Activated T-helper 1 cell treated with anti-CD3 and anti-CD28 coated beads, Interleukin-12 subunit alpha, Interleukin-12 subunit beta, Interleukin-2, Interleukin-4 antibody, amounts not matched to agents 30 ng/mL and 10 ng/mL and 1 ng/mL, durations not matched to agents 14 hours and 24 hours and 36 hours (primary cell): ENCODE measurements at regions not wholly inside any gene's neighbourhood (a gene's known extent, or its start where the extent isn't known, plus 50 kb on each side); places are given as distances from the start of the nearest gene placed in this dataset.

Source experiments
- DNase-seq: peaks from one replicate; pipeline ENCODE4 v3.0.0; 2021; ENCODE audit warnings: low spot score
- H3K27ac Mint-ChIP-seq: one replicate; pipeline ENCODE4 v1.8.0; 2021; ENCODE audit warnings: mild to moderate bottlenecking, mixed read lengths
- H3K27me3 Mint-ChIP-seq: one replicate; pipeline ENCODE4 v1.8.0; 2022; ENCODE audit warnings: mild to moderate bottlenecking, moderate library complexity, mixed read lengths; ENCODE audit not compliant: insufficient read depth
- H3K36me3 Mint-ChIP-seq: one replicate; pipeline ENCODE4 v1.8.0; 2021; ENCODE audit warnings: low read depth, mixed read lengths
- H3K4me1 Mint-ChIP-seq: one replicate; pipeline ENCODE4 v1.8.0; 2021; ENCODE audit warnings: low read depth, mixed read lengths
- H3K4me3 Mint-ChIP-seq: one replicate; pipeline ENCODE4 v1.8.0; 2021; ENCODE audit warnings: mild to moderate bottlenecking, moderate library complexity, mixed read lengths
- H3K9me3 Mint-ChIP-seq: one replicate; pipeline ENCODE4 v1.8.0; 2021; ENCODE audit warnings: mixed read lengths
- intact Hi-C: fragments of 100-400 bp; cut with micrococcal nuclease; formaldehyde crosslinking; loops from one replicate; pipeline ENCODE4 v1.15.1; 2024

- H3K27me3 Mint-ChIP-seq: peaks cover 6% of the 10 kb centered on the region
- H3K9me3 Mint-ChIP-seq: no peaks in the 10 kb centered on the region
- H3K27ac Mint-ChIP-seq: no peak overlapping the region
- intact Hi-C loops: no loop called here
- H3K4me1 Mint-ChIP-seq: no peaks in the 10 kb centered on the region
- no peaks in the 10 kb centered on the region for H3K36me3 Mint-ChIP-seq
- DNase-seq: no peak
- no peak overlapping the region for H3K4me3 Mint-ChIP-seq
Measured at GRCh38 chr2:106041150-106041549, 153.0 kb downstream of the UXS1 start.

GRCh38 chr2:106039634-106040315 lies 154.3 kb downstream of the UXS1 start:
- H3K36me3 Mint-ChIP-seq: no peaks in the 10 kb centered on the region
- peaks cover 6% of the 10 kb centered on the region for H3K27me3 Mint-ChIP-seq
- no peak overlapping the region for H3K27ac Mint-ChIP-seq
- no peaks in the 10 kb centered on the region for H3K4me1 Mint-ChIP-seq
- intact Hi-C loops: no loop called here
- H3K9me3 Mint-ChIP-seq: no peaks in the 10 kb centered on the region
- DNase-seq: no peak
- no peak overlapping the region for H3K4me3 Mint-ChIP-seq

GRCh38 chr2:106038601-106039375 lies 155.3 kb downstream of the UXS1 start:
- Mint-ChIP-seq H3K4me1 (no peaks in the 10 kb centered on the region), H3K4me3 (no peak overlapping the region), H3K9me3 (no peaks in the 10 kb centered on the region), H3K27me3 (peaks cover 6% of the 10 kb centered on the region), H3K36me3 (no peaks in the 10 kb centered on the region), H3K27ac (no peak overlapping the region)
- DNase-seq: no peak
- intact Hi-C loops: no loop called here

- H3K4me3 Mint-ChIP-seq: no peak overlapping the region
- intact Hi-C loops: no loop called here
- H3K27ac Mint-ChIP-seq: no peak overlapping the region
- no peaks in the 10 kb centered on the region for H3K36me3 Mint-ChIP-seq
- H3K27me3 Mint-ChIP-seq: peaks cover 6% of the 10 kb centered on the region
- no peaks in the 10 kb centered on the region for H3K9me3 Mint-ChIP-seq
- DNase-seq: no peak
- H3K4me1 Mint-ChIP-seq: no peaks in the 10 kb centered on the region
Measured at GRCh38 chr2:106037932-106038331, 156.2 kb downstream of the UXS1 start.

GRCh38 chr2:106037262-106037661 lies 156.8 kb downstream of the UXS1 start:
- Mint-ChIP-seq H3K27ac (no peak overlapping the region), H3K4me3 (no peak overlapping the region), H3K9me3 (no peaks in the 10 kb centered on the region), H3K27me3 (peaks cover 6% of the 10 kb centered on the region), H3K4me1 (no peaks in the 10 kb centered on the region), H3K36me3 (no peaks in the 10 kb centered on the region)
- intact Hi-C loops: no loop called here
- no peak for DNase-seq

GRCh38 chr2:106034325-106034724 lies 159.8 kb downstream of the UXS1 start:
- H3K27ac Mint-ChIP-seq: no peak overlapping the region
- H3K4me1 Mint-ChIP-seq: no peaks in the 10 kb centered on the region
- no peak overlapping the region for H3K4me3 Mint-ChIP-seq
- no peaks in the 10 kb centered on the region for H3K36me3 Mint-ChIP-seq
- intact Hi-C loops: loop anchor here (5.0 kb wide), 1 partner anchor 53 kb away; no protein-coding TSS in a partner anchor
- DNase-seq: no peak
- no peaks in the 10 kb centered on the region for H3K9me3 Mint-ChIP-seq
- H3K27me3 Mint-ChIP-seq: peaks cover 6% of the 10 kb centered on the region

- Mint-ChIP-seq H3K36me3 (peaks cover 2% of the 10 kb centered on the region), H3K27me3 (peaks cover 4% of the 10 kb centered on the region), H3K27ac (no peak overlapping the region), H3K4me1 (peaks cover 7% of the 10 kb centered on the region), H3K9me3 (peaks cover 3% of the 10 kb centered on the region), H3K4me3 (no peak overlapping the region)
- DNase-seq: no peak
- intact Hi-C loops: loop anchor here (5.0 kb wide), 1 partner anchor 55 kb away; no protein-coding TSS in a partner anchor
Measured at GRCh38 chr2:106032676-106033075, 161.4 kb downstream of the UXS1 start.

GRCh38 chr2:106030287-106031268 lies 163.5 kb downstream of the UXS1 start:
- no peak overlapping the region for H3K4me3 Mint-ChIP-seq
- DNase-seq: no peak
- peaks cover 3% of the 10 kb centered on the region for H3K9me3 Mint-ChIP-seq
- intact Hi-C loops: loop anchor here (5.0 kb wide), 1 partner anchor 57 kb away; no protein-coding TSS in a partner anchor
- peaks cover 2% of the 10 kb centered on the region for H3K36me3 Mint-ChIP-seq
- no peak overlapping the region for H3K27ac Mint-ChIP-seq
- H3K4me1 Mint-ChIP-seq: peaks cover 7% of the 10 kb centered on the region
- H3K27me3 Mint-ChIP-seq: no peaks in the 10 kb centered on the region

GRCh38 chr2:106028192-106028591 lies 165.9 kb downstream of the UXS1 start:
- peaks cover 2% of the 10 kb centered on the region for H3K36me3 Mint-ChIP-seq
- peaks cover 7% of the 10 kb centered on the region for H3K4me1 Mint-ChIP-seq
- H3K4me3 Mint-ChIP-seq: no peak overlapping the region
- DNase-seq: no peak
- intact Hi-C loops: no loop called here
- no peak overlapping the region for H3K27ac Mint-ChIP-seq
- peaks cover 1% of the 10 kb centered on the region for H3K27me3 Mint-ChIP-seq
- peaks cover 3% of the 10 kb centered on the region for H3K9me3 Mint-ChIP-seq

GRCh38 chr2:106026271-106027190 lies 167.6 kb downstream of the UXS1 start:
- Mint-ChIP-seq H3K9me3 (peaks cover 3% of the 10 kb centered on the region), H3K27ac (no peak overlapping the region), H3K36me3 (peaks cover 2% of the 10 kb centered on the region), H3K4me3 (no peak overlapping the region), H3K4me1 (peaks cover 7% of the 10 kb centered on the region), H3K27me3 (peaks cover 1% of the 10 kb centered on the region)
- intact Hi-C loops: no loop called here
- DNase-seq: no peak

- Mint-ChIP-seq H3K27me3 (peaks cover 1% of the 10 kb centered on the region), H3K4me1 (peaks cover 7% of the 10 kb centered on the region), H3K36me3 (peaks cover 2% of the 10 kb centered on the region), H3K27ac (no peak overlapping the region), H3K9me3 (peaks cover 3% of the 10 kb centered on the region), H3K4me3 (no peak overlapping the region)
- DNase-seq: no peak
- intact Hi-C loops: no loop called here
Measured at GRCh38 chr2:106025796-106026195, 168.3 kb downstream of the UXS1 start.

- peaks cover 7% of the 10 kb centered on the region for H3K4me1 Mint-ChIP-seq
- no peak overlapping the region for H3K4me3 Mint-ChIP-seq
- intact Hi-C loops: no loop called here
- no peak overlapping the region for H3K27ac Mint-ChIP-seq
- H3K27me3 Mint-ChIP-seq: peaks cover 1% of the 10 kb centered on the region
- DNase-seq: no peak
- no peaks in the 10 kb centered on the region for H3K9me3 Mint-ChIP-seq
- H3K36me3 Mint-ChIP-seq: no peaks in the 10 kb centered on the region
Measured at GRCh38 chr2:106021662-106022028, 172.5 kb downstream of the UXS1 start.
